Testis (tissue), 2 donors: ENCODE measurements at regions not wholly inside any gene's neighbourhood (a gene's known extent, or its start where the extent isn't known, plus 50 kb on each side); places are given as distances from the start of the nearest gene placed in this dataset.

Experiments used
- POLR2A ChIP-seq: fragments of 450-650 bp; IDR thresholded peaks from one replicate; pipeline ENCODE4 v1.6.1; 2017; ENCODE audit warnings: antibody characterized with exemption, mild to moderate bottlenecking, moderate library complexity
- TF ChIP-seq, protein P1 (sequence below), 3 experiments: fragments of 450-650 bp in 2 of 3; fragments of 200-600 bp in 1 of 3; sonication (generic) in 1 of 3; IDR thresholded peaks; one replicate each; pipeline ENCODE4 v1.5.1; 2016 to 2019; ENCODE audit warnings: antibody characterized with exemption in 3 of 3, mild to moderate bottlenecking in 2 of 3, moderate library complexity in 1 of 3

DNA sequence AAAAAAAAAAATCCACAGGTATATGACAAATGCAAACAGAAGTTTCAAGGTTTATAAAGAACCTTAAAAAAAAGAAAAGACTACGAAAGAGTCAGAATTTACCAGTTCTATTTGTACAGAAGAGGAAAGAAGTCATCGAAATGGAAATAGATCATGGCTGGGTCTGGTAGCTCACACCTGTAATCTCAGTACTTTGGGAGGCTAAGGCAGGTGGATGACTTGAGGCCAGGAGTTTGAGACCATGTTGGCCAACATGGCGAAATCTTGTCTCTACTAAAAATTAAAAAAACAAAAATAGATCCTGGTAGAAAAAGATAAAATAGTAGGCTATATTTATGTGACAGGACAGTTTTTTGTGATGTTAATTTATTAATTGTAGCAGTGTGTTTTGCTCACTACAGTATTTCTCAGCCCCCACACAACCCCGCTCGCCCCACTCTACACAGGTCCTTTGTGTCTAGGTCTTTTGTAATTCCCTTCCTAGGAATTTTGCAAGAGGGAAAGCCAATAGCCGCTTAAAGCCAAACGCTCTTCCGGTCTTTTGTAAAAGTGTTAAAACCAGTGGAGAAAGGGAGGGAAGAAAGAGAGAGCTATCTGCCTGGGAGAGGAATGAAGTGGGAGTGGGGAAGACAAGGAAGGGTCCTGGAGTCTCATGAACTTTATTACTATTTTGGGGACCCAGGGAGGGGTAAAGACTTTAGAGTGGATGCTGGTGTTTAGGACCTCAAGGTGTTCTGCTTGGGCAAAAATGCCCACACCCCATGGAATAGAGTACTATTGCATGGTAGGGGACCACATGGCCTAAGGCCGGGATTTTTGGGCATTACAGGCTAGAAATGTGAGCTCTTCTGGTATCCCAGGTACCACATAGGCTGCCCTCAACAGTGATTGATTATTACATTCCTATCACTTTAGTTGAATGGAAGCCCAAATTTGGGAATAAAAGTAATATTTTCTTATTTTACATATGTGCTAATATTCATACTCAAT is 59.4 kb upstream of the XPO1 start:
- TF ChIP-seq, protein P1, sequence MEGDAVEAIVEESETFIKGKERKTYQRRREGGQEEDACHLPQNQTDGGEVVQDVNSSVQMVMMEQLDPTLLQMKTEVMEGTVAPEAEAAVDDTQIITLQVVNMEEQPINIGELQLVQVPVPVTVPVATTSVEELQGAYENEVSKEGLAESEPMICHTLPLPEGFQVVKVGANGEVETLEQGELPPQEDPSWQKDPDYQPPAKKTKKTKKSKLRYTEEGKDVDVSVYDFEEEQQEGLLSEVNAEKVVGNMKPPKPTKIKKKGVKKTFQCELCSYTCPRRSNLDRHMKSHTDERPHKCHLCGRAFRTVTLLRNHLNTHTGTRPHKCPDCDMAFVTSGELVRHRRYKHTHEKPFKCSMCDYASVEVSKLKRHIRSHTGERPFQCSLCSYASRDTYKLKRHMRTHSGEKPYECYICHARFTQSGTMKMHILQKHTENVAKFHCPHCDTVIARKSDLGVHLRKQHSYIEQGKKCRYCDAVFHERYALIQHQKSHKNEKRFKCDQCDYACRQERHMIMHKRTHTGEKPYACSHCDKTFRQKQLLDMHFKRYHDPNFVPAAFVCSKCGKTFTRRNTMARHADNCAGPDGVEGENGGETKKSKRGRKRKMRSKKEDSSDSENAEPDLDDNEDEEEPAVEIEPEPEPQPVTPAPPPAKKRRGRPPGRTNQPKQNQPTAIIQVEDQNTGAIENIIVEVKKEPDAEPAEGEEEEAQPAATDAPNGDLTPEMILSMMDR (IDR thresholded peaks at IDR 0.05) = no peak
- TF ChIP-seq POLR2A = no peak
